Liver (tissue), 3 donors: ENCODE measurements at regions not wholly inside any gene's neighbourhood (a gene's known extent, or its start where the extent isn't known, plus 50 kb on each side); places are given as distances from the start of the nearest gene placed in this dataset.

ENCODE experiments used
- CTCF ChIP-seq: fragments of 150-350 bp; IDR thresholded peaks from 2 replicates; pipeline ENCODE4 v1.5.1; 2017; ENCODE audit warnings: improper control_type of control experiment, low read depth, low read length; ENCODE audit not compliant: missing input control
- EGR1 ChIP-seq, 2 donors: IDR thresholded peaks; 2 replicates each; pipeline ENCODE4 v1.6.1; 2016 to 2018; ENCODE audit warnings: antibody characterized with exemption in 2 of 2, low read depth in 2 of 2
- FOXA1 ChIP-seq: IDR thresholded peaks from 2 replicates; pipeline ENCODE4 v1.6.1; 2016; ENCODE audit warnings: antibody characterized with exemption
- RAD21 ChIP-seq, 2 donors: IDR thresholded peaks; 2 replicates each; pipeline ENCODE4 v1.6.1; 2016; ENCODE audit warnings: antibody characterized with exemption in 2 of 2, mild to moderate bottlenecking in 2 of 2
- YY1 ChIP-seq: IDR thresholded peaks from 2 replicates; pipeline ENCODE4 v1.6.1; 2016; ENCODE audit warnings: antibody characterized with exemption, mild to moderate bottlenecking
- TF ChIP-seq, protein P1 (sequence below): IDR thresholded peaks from 2 replicates; pipeline ENCODE4 v1.6.1; 2016; ENCODE audit warnings: antibody characterized with exemption
- donor health status: healthy.
- donor health status: healthy.

DNA sequence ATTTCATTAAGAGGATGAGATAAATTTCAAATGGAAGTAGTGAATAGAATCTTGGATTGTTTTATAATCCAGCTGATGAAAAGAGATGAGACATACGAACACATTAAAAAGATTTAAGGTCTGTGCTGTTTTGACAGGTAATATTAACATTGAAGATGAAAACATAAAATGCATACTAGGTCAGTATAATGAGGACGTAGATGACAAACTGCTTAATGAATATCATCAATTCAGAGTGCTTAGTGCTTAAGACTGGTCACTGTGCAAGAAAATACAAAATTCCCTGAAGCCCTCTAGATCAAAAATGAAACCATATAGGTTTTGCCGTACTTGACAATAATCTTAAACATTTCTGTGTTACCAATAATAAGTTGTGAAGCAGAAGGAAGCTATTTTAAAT lies 173.4 kb upstream of the THRB start:
- TF ChIP-seq EGR1 (IDR thresholded peaks at IDR 0.05; ENCODE audit: low read depth in 2 of 2) (no peak), CTCF (no peak), RAD21 (IDR thresholded peaks at IDR 0.05) (no peak), YY1 (no peak), FOXA1 (no peak)
- TF ChIP-seq, protein P1, sequence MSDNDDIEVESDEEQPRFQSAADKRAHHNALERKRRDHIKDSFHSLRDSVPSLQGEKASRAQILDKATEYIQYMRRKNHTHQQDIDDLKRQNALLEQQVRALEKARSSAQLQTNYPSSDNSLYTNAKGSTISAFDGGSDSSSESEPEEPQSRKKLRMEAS = no peak
